CD4-positive, CD25-positive, alpha-beta regulatory T cell (primary cell): ENCODE measurements at regions not wholly inside any gene's neighbourhood (a gene's known extent, or its start where the extent isn't known, plus 50 kb on each side); places are given as distances from the start of the nearest gene placed in this dataset.
"Not testable (repeated sequence)": the region's sequence is repeated elsewhere in the genome, so short reads cannot be mapped to it uniquely, and the experiment has no call there.

Experiments used
- ATAC-seq, 2 donors: fragments of 150-1000 bp; cut with Tn5 transposase; one replicate each; pipeline ENCODE4 v1.10.0; 2021; ENCODE audit warnings: low read depth in 2 of 2, moderate number of reproducible peaks in 2 of 2, moderate library complexity in 1 of 2
- DNase-seq, 3 donors: peaks; one replicate each; pipeline versions ENCODE4 v3.0.0 to v3.0.0-alpha.2; 2012 to 2022; ENCODE audit warnings: mixed read lengths in 1 of 3
- H3K27ac ChIP-seq: one replicate; pipeline ENCODE4 v1.7.0; 2013; ENCODE audit warnings: mild to moderate bottlenecking, low read length; ENCODE audit not compliant: insufficient read depth, poor library complexity, severe bottlenecking
- H3K27me3 ChIP-seq: one replicate; pipeline ENCODE4 v1.7.0; 2013; ENCODE audit warnings: low read length; ENCODE audit not compliant: control insufficient read depth, insufficient read depth
- H3K36me3 ChIP-seq: one replicate; pipeline ENCODE4 v1.7.0; 2013; ENCODE audit warnings: mild to moderate bottlenecking, low read length, moderate library complexity; ENCODE audit not compliant: control insufficient read depth, insufficient read depth
- H3K4me1 ChIP-seq: 2 replicates; pipeline ENCODE4 v1.7.0; 2013; ENCODE audit warnings: mild to moderate bottlenecking, low read length; ENCODE audit not compliant: insufficient read depth, control insufficient read depth, poor library complexity, severe bottlenecking
- H3K4me3 ChIP-seq: one replicate; pipeline ENCODE4 v1.7.0; 2013; ENCODE audit warnings: low read depth, mild to moderate bottlenecking, low read length, moderate library complexity
- H3K9me3 ChIP-seq, 2 experiments: 1 replicate in 1 of 2; 2 replicates in 1 of 2; pipeline ENCODE4 v1.7.0; 2013; ENCODE audit warnings: low read length in 2 of 2, mild to moderate bottlenecking in 1 of 2, moderate library complexity in 1 of 2; ENCODE audit not compliant: control insufficient read depth in 2 of 2
- H3K27ac Mint-ChIP-seq, 3 donors: one replicate each; pipeline ENCODE4 v1.8.0; 2020 to 2022; ENCODE audit warnings: mild to moderate bottlenecking in 3 of 3, mixed read lengths in 3 of 3, moderate library complexity in 2 of 3
- H3K27me3 Mint-ChIP-seq: one replicate; pipeline ENCODE4 v1.8.0; 2022; ENCODE audit warnings: mild to moderate bottlenecking, mixed read lengths
- H3K36me3 Mint-ChIP-seq: one replicate; pipeline ENCODE4 v1.8.0; 2020; ENCODE audit warnings: mixed read lengths
- H3K4me1 Mint-ChIP-seq, 4 donors: one replicate each; pipeline ENCODE4 v1.8.0; 2020 to 2022; ENCODE audit warnings: mixed read lengths in 4 of 4, mild to moderate bottlenecking in 1 of 4
- H3K4me3 Mint-ChIP-seq, 4 donors: one replicate each; pipeline ENCODE4 v1.8.0; 2020 to 2022; ENCODE audit warnings: mild to moderate bottlenecking in 4 of 4, mixed read lengths in 4 of 4, moderate library complexity in 3 of 4
- H3K9me3 Mint-ChIP-seq, 7 donors: one replicate each; pipeline ENCODE4 v1.8.0; 2020 to 2022; ENCODE audit warnings: mixed read lengths in 7 of 7, mild to moderate bottlenecking in 3 of 7, moderate library complexity in 2 of 7

DNA sequence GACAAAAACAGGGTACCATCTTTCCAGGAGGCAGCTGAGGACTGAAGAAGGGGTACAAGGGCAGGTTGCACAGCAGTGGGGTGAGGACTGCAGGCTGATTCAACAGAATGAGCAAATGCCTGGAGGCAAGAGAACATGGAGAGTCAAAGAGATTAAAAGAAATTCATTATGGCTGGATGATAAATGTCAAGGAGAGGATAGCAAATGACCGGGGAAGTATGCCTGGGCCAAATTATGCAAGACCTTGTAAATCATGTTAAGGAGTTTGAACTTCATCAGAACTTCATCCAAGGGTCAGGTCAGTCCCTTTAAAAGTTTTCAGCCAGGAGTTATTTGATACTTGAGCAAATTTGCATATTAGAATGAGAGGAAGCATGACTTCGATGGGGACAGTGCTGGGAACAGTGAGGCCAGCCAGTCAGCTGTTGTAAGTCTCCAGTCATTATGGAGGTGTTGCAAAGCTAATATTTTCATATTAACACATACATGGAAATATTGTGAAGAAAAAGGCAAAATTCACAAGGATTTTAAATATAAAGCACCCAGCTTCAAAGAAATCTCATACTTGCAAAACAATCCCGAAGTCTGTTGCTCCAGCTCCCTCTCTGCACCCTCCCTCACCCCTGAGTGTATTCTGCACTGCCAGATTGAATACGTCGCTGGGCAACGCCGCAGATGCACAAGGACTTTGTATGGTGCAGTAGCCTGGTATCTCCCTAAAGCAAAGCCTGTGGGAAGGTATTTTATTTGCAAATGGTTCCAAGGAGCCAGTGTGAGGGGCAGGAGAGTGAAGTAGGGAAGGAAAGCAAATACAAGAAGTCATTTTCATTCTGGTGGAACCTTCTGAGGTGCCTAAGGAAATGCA, 509.8 kb upstream of the TLE4 start:
- Histone ChIP-seq H3K4me3 (no peak overlapping the region), H3K36me3 (no peaks in the 10 kb centered on the region), H3K9me3 (no peaks in the 10 kb centered on the region), H3K4me1 (no peaks in the 10 kb centered on the region), H3K27ac (no peak overlapping the region), H3K27me3 (no peaks in the 10 kb centered on the region)
- DNase-seq (no peak), ATAC-seq (no peak)
- Mint-ChIP-seq H3K27ac (no peak overlapping the region), H3K36me3 (no peaks in the 10 kb centered on the region), H3K27me3 (no peaks in the 10 kb centered on the region), H3K4me1 (no peaks in the 10 kb centered on the region), H3K4me3 (no peak overlapping the region), H3K9me3 (peaks cover 0 to 7% (median 2%) of the 10 kb centered on the region in 7 donors)

DNA sequence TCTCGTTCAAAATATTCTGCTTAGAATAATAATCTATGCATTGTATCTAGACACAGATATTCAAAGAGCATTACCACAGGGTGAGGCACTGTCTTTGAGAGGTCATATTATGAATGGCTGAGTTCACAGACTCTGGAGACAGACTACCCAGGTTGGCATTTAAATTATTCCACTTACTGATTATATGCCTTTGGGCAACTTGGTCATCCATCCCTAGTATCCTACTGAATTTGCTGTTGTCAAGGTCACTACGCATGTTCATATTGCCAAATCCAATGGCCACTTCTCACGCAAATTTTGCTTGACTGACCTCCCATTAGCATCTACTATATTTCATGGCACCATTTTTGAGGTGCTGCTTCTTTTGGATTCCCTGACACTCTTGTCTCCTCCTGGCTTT, 498.6 kb upstream of the TLE4 start:
- no peak for ATAC-seq
- Histone ChIP-seq H3K27me3 (no peaks in the 10 kb centered on the region), H3K27ac (no peak overlapping the region), H3K9me3 (peaks cover 0 to 2% of the 10 kb centered on the region in 2 experiments), H3K4me3 (no peak overlapping the region), H3K36me3 (no peaks in the 10 kb centered on the region), H3K4me1 (no peaks in the 10 kb centered on the region)
- Mint-ChIP-seq H3K4me3 (no peak overlapping the region), H3K27ac (no peak overlapping the region), H3K27me3 (no peaks in the 10 kb centered on the region), H3K9me3 (peaks cover 0 to 5% (median 0%) of the 10 kb centered on the region in 7 donors), H3K4me1 (no peaks in the 10 kb centered on the region), H3K36me3 (no peaks in the 10 kb centered on the region)
- DNase-seq = no peak

DNA sequence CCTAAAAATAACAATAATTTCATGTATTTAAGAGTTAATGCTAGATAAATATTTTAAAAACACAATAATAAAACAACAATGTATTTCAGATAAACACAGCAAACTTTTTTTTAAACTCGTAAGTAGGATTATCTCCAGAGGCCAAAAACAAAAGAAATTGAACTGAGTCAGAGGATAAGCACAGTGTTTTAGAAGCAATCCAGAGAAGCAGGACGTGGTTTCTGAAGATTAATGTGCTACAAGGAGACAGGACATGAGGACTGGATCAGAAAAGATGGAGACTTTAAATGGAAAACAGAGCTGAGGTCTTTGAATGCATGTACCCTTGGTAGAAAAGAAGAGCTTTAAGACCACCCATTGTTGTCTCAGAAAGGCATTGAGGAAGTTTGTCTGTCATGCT, 491.2 kb upstream of the TLE4 start:
- Histone ChIP-seq H3K36me3 (no peaks in the 10 kb centered on the region), H3K4me1 (no peaks in the 10 kb centered on the region), H3K4me3 (no peak overlapping the region), H3K27ac (no peak overlapping the region), H3K27me3 (no peaks in the 10 kb centered on the region), H3K9me3 (no peaks in the 10 kb centered on the region)
- H3K36me3 Mint-ChIP-seq = no peaks in the 10 kb centered on the region
- no peak overlapping the region for H3K4me3 Mint-ChIP-seq
- peaks cover 0 to 3% (median 0%) of the 10 kb centered on the region in 7 donors for H3K9me3 Mint-ChIP-seq
- H3K4me1 Mint-ChIP-seq = no peaks in the 10 kb centered on the region
- DNase-seq (no peak), ATAC-seq (no peak)
- H3K27me3 Mint-ChIP-seq = no peaks in the 10 kb centered on the region
- no peak overlapping the region for H3K27ac Mint-ChIP-seq

DNA sequence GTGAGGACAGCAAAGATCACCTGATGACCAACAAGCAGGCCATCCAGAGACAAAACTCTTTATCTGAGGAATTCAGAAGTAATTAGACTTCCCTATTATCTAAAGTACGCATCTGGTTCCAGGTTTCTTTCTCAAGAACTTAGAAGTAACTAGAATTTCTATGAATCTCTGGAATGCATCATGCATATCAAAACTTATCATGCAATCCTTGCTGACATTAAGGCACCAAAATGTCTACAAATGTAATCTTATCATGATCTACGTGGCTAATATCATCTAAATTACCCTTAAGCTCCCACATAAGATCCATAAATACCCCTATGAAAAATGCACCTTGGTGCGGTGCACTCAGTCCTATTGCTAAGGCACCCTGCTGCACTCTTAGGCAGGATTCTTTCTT, 488.1 kb upstream of the TLE4 start:
- H3K4me1 Mint-ChIP-seq = no peaks in the 10 kb centered on the region
- no peaks in the 10 kb centered on the region for H3K27me3 Mint-ChIP-seq
- ATAC-seq (no peak), DNase-seq (no peak)
- no peak overlapping the region for H3K27ac Mint-ChIP-seq
- H3K27ac ChIP-seq = no peak overlapping the region
- H3K36me3 Mint-ChIP-seq = no peaks in the 10 kb centered on the region
- no peak overlapping the region for H3K4me3 Mint-ChIP-seq
- H3K4me1 ChIP-seq = no peaks in the 10 kb centered on the region
- H3K27me3 ChIP-seq = no peaks in the 10 kb centered on the region
- no peak overlapping the region for H3K4me3 ChIP-seq
- no peaks in the 10 kb centered on the region for H3K9me3 ChIP-seq
- no peaks in the 10 kb centered on the region for H3K36me3 ChIP-seq
- H3K9me3 Mint-ChIP-seq = peaks cover 0 to 7% (median 0%) of the 10 kb centered on the region in 7 donors

DNA sequence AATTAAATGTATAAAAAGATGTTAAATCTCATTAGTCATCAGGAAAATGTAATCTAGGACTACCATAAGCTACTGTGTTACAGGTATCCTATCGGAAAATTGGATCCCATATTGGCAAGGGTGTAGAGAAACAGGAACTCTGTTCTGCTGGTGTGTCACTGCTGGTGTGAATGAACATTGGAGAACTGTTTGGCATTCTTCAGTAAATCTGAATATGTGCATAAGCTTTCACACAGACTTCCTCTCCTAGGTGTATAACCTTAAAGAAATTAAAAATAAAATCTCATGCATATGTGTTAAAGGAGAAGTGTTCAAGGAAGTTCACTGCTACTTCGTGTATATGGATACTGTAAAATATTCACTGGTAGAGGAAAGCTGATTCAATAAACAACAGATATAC, 484.6 kb upstream of the TLE4 start:
- DNase-seq = no peak
- Histone ChIP-seq H3K9me3 (no peaks in the 10 kb centered on the region), H3K27ac (no peak overlapping the region), H3K4me1 (no peaks in the 10 kb centered on the region), H3K27me3 (no peaks in the 10 kb centered on the region), H3K36me3 (no peaks in the 10 kb centered on the region), H3K4me3 (no peak overlapping the region)
- no peaks in the 10 kb centered on the region for H3K27me3 Mint-ChIP-seq
- no peak overlapping the region for H3K27ac Mint-ChIP-seq
- H3K4me3 Mint-ChIP-seq = no peak overlapping the region
- peaks cover 0 to 11% (median 3%) of the 10 kb centered on the region in 7 donors for H3K9me3 Mint-ChIP-seq
- no peaks in the 10 kb centered on the region for H3K36me3 Mint-ChIP-seq
- H3K4me1 Mint-ChIP-seq = no peaks in the 10 kb centered on the region
- ATAC-seq = no peak

DNA sequence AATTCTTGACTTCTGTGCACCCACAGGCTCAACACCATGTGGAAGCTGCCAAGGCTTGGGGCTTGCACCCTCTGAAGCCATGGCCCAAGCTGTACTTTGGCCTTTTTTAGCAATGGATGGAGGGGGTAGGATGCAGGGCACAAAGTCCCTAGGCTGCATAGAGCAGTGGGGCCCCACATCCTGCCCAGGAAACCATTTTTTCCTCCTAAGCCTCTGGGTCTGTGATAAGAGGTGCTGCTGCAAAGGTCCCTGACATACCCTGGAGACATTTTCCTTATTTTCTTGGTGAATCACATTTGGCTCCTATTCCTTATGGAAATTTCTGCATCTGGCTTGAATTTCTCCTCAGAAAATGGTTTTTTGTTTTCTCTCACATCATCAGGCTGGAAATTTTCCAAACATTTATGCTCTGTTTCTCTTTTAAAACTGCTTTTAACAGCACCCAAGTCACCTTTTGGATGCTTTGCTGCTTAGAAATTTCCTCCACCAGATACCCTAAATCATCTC, 482.7 kb upstream of the TLE4 start:
- no peaks in the 10 kb centered on the region for H3K27me3 Mint-ChIP-seq
- no peaks in the 10 kb centered on the region for H3K9me3 ChIP-seq
- H3K27ac Mint-ChIP-seq = no peak overlapping the region
- H3K36me3 Mint-ChIP-seq = no peaks in the 10 kb centered on the region
- no peaks in the 10 kb centered on the region for H3K4me1 Mint-ChIP-seq
- no peak overlapping the region for H3K27ac ChIP-seq
- no peaks in the 10 kb centered on the region for H3K4me1 ChIP-seq
- no peaks in the 10 kb centered on the region for H3K36me3 ChIP-seq
- no peak overlapping the region for H3K4me3 Mint-ChIP-seq
- no peak overlapping the region for H3K4me3 ChIP-seq
- DNase-seq (no peak), ATAC-seq (no peak)
- H3K9me3 Mint-ChIP-seq = peaks cover 0 to 13% (median 3%) of the 10 kb centered on the region in 7 donors
- H3K27me3 ChIP-seq = no peaks in the 10 kb centered on the region

DNA sequence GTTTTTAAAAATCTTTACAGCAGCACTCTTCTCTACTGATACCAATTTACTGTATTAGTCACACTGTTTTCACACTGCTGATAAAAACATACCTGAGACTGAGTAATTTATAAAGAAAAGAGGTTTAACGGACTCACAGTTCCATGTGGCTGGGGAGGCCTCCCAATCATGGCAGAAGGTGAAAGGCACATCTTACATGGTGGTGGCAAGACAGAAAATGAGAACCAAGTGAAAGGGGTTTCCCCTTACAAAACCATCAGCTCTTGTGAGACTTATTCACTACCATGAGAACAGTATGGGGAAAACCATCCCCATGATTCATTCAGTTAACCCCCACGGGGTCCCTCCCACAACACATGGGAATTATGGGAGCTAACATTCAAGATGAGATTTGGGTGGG, 481.9 kb upstream of the TLE4 start:
- H3K36me3 ChIP-seq, H3K27ac Mint-ChIP-seq, DNase-seq, H3K36me3 Mint-ChIP-seq, H3K27me3 Mint-ChIP-seq, H3K9me3 ChIP-seq, ATAC-seq, H3K4me3 Mint-ChIP-seq, H3K4me3 ChIP-seq, H3K4me1 Mint-ChIP-seq, H3K27ac ChIP-seq, H3K4me1 ChIP-seq, H3K27me3 ChIP-seq: not testable (repeated sequence)
- H3K9me3 Mint-ChIP-seq = peaks cover 0 to 14% (median 0%) of the 10 kb centered on the region in 7 donors

DNA sequence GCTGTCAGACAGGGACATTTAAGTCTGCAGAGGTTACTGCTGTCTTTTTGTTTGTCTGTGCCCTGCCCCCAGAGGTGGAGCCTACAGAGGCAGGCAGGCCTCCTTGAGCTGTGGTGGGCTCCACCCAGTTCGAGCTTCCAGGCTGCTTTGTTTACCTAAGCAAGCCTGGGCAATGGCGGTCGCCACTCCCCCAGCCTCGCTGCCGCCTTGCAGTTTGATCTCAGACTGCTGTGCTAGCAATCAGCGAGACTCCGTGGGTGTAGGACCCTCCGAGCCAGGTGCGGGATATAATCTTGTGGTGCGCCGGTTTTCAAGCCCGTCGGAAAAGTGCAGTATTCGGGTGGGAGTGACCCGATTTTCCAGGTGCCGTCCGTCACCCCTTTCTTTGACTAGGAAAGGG, 468.5 kb upstream of the TLE4 start:
- not testable (repeated sequence) for H3K4me1 Mint-ChIP-seq

More for the DNA sequence above, 468.5 kb upstream of the TLE4 start:
- H3K36me3 ChIP-seq, ATAC-seq, H3K27me3 Mint-ChIP-seq, H3K4me1 ChIP-seq, H3K27ac Mint-ChIP-seq, H3K27me3 ChIP-seq, H3K9me3 ChIP-seq, H3K4me3 ChIP-seq, DNase-seq, H3K27ac ChIP-seq, H3K9me3 Mint-ChIP-seq, H3K4me3 Mint-ChIP-seq, H3K36me3 Mint-ChIP-seq: not testable (repeated sequence)
